OCI-LY3 (cell line): ENCODE measurements at regions not wholly inside any gene's neighbourhood (a gene's known extent, or its start where the extent isn't known, plus 50 kb on each side); places are given as distances from the start of the nearest gene placed in this dataset.

Experiments used
- CTCF ChIP-seq: fragments of 200-600, 300-600 bp; sonication (generic); IDR thresholded peaks from 2 replicates; pipeline ENCODE4 v1.5.1; 2014; ENCODE audit warnings: antibody characterized with exemption, low read length, low read depth
- EZH2phosphoT487 ChIP-seq: fragments of 200-600 bp; shearing (Covaris generic); IDR thresholded peaks from 2 replicates; pipeline ENCODE4 v1.6.1; 2018; ENCODE audit warnings: antibody characterized with exemption, mixed run types, low read depth

- TF ChIP-seq CTCF (no peak), EZH2phosphoT487 (no peak)
These were observed 545.1 kb downstream of the AACS start for GRCh38 chr12:125610292-125610691.
